ENCODE measurements at regions not wholly inside any gene's neighbourhood (a gene's known extent, or its start where the extent isn't known, plus 50 kb on each side); places are given as distances from the start of the nearest gene placed in this dataset.

DNA sequence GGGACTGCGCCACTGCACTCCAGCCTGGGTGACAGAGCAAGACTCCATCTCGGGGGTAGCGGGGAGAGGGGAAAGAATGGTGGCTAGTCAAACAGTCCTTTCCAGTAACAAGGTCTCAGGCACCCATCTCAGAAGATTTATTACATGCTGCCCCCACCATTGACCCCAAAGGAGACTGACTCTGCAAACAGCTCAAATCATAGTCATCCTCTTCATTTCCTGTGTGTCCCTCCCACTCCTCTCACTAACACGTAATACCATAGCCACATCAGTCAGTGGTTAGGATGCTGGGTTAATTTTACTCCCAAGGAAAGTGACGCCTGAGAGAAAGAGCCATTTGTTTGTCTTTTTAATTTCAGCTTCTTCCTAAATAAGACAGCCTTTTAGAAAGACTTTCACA is 56.6 kb upstream of the BET1 start:
- TF ChIP-seq POLR2AphosphoS5 (IDR thresholded peaks at IDR 0.05; ENCODE audit: low read depth) (no peak), EZH2 (IDR thresholded peaks at IDR 0.05; ENCODE audit: low read depth, unreplicated experiment) (no peak), NANOG (IDR thresholded peaks at IDR 0.05; ENCODE audit: borderline replicate concordance) (no peak)
- TF ChIP-seq, protein P1, sequence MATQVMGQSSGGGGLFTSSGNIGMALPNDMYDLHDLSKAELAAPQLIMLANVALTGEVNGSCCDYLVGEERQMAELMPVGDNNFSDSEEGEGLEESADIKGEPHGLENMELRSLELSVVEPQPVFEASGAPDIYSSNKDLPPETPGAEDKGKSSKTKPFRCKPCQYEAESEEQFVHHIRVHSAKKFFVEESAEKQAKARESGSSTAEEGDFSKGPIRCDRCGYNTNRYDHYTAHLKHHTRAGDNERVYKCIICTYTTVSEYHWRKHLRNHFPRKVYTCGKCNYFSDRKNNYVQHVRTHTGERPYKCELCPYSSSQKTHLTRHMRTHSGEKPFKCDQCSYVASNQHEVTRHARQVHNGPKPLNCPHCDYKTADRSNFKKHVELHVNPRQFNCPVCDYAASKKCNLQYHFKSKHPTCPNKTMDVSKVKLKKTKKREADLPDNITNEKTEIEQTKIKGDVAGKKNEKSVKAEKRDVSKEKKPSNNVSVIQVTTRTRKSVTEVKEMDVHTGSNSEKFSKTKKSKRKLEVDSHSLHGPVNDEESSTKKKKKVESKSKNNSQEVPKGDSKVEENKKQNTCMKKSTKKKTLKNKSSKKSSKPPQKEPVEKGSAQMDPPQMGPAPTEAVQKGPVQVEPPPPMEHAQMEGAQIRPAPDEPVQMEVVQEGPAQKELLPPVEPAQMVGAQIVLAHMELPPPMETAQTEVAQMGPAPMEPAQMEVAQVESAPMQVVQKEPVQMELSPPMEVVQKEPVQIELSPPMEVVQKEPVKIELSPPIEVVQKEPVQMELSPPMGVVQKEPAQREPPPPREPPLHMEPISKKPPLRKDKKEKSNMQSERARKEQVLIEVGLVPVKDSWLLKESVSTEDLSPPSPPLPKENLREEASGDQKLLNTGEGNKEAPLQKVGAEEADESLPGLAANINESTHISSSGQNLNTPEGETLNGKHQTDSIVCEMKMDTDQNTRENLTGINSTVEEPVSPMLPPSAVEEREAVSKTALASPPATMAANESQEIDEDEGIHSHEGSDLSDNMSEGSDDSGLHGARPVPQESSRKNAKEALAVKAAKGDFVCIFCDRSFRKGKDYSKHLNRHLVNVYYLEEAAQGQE (IDR thresholded peaks at IDR 0.05; ENCODE audit: unreplicated experiment), result no peak
- Histone ChIP-seq H3K27me3 (ENCODE audit: insufficient read depth) (no peaks in the 10 kb centered on the region), H4K20me1 (replicated peaks; ENCODE audit: insufficient read depth) (no peaks in the 10 kb centered on the region), H3K4me3 (no peak overlapping the region), H3K79me2 (replicated peaks; ENCODE audit: insufficient read depth) (no peaks in the 10 kb centered on the region), H3K4me2 (no peak overlapping the region), H3K27ac (ENCODE audit: low read depth) (no peak overlapping the region), H3F3A (replicated peaks; ENCODE audit: low read depth) (no peaks in the 10 kb centered on the region), H3K4me1 (ENCODE audit: insufficient read depth) (no peaks in the 10 kb centered on the region), H3K9me2 (ENCODE audit: insufficient read depth) (peaks cover 5% of the 10 kb centered on the region; the same call in 1 of the 2 replicates), H2AFZ (no peak overlapping the region; the same call in 1 of the 2 replicates), H3K36me3 (ENCODE audit: insufficient read depth) (no peaks in the 10 kb centered on the region)
- H3K27me3 Mint-ChIP-seq (ENCODE audit: insufficient read depth, low read depth, poor library complexity), result no peaks in the 10 kb centered on the region
- H3K4me1 Mint-ChIP-seq, result peaks cover 2% of the 10 kb centered on the region; the same call in 2 of the 3 replicates
- no peak overlapping the region for H3K27ac Mint-ChIP-seq
- no peaks in the 10 kb centered on the region; the same call in 2 of the 3 replicates for H3K9me3 Mint-ChIP-seq
- H3K4me3 Mint-ChIP-seq, result no peak overlapping the region
- no peak for DNase-seq (ENCODE audit: low spot score)
- ATAC-seq, result no peak
- no peaks in the 10 kb centered on the region for H3K36me3 Mint-ChIP-seq (ENCODE audit: low read depth)

DNA sequence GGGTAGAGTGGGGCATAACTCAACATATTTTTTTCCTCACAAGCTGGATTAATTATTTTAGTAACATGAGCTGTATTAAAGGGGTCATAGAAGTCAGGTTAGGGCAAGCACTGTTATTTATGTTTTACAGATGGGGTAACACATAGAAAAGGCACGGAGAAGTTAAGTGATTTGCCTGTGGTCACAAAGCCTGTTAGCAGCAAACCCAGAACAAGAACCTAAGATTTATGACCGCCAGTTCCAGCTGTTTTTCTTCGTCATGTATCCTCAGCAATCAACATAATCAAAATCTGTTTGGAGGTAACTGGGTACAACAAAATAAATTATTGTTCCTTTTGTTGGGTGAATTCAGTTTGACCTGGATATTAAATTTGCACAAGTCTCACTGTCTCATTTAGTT is 57.2 kb upstream of the BET1 start:
- no peaks in the 10 kb centered on the region for H3K27me3 Mint-ChIP-seq (ENCODE audit: insufficient read depth, low read depth, poor library complexity)
- H3K79me2 ChIP-seq (replicated peaks; ENCODE audit: insufficient read depth), result no peaks in the 10 kb centered on the region
- DNase-seq (ENCODE audit: low spot score) (no peak), ATAC-seq (no peak)
- no peaks in the 10 kb centered on the region for H3K27me3 ChIP-seq (ENCODE audit: insufficient read depth)
- H3K9me2 ChIP-seq (ENCODE audit: insufficient read depth), result no peaks in the 10 kb centered on the region; the same call in 1 of the 2 replicates
- TF ChIP-seq, protein P1 (IDR thresholded peaks at IDR 0.05; ENCODE audit: unreplicated experiment), result no peak
- TF ChIP-seq STAT1 (IDR thresholded peaks at IDR 0.05; ENCODE audit: unreplicated experiment) (no peak), ZNF114 (CRISPR knock-in tag; IDR thresholded peaks at IDR 0.05) (no peak), EZH2phosphoT487 (IDR thresholded peaks at IDR 0.05; ENCODE audit: unreplicated experiment) (no peak), POLR2AphosphoS5 (IDR thresholded peaks at IDR 0.05; ENCODE audit: low read depth) (no peak), ZNF331 (CRISPR knock-in tag; IDR thresholded peaks at IDR 0.05; ENCODE audit: low read depth) (no peak)
- TF ChIP-seq, protein P2, sequence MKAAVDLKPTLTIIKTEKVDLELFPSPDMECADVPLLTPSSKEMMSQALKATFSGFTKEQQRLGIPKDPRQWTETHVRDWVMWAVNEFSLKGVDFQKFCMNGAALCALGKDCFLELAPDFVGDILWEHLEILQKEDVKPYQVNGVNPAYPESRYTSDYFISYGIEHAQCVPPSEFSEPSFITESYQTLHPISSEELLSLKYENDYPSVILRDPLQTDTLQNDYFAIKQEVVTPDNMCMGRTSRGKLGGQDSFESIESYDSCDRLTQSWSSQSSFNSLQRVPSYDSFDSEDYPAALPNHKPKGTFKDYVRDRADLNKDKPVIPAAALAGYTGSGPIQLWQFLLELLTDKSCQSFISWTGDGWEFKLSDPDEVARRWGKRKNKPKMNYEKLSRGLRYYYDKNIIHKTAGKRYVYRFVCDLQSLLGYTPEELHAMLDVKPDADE (IDR thresholded peaks at IDR 0.05), result no peak
- TF ChIP-seq, protein P3, sequence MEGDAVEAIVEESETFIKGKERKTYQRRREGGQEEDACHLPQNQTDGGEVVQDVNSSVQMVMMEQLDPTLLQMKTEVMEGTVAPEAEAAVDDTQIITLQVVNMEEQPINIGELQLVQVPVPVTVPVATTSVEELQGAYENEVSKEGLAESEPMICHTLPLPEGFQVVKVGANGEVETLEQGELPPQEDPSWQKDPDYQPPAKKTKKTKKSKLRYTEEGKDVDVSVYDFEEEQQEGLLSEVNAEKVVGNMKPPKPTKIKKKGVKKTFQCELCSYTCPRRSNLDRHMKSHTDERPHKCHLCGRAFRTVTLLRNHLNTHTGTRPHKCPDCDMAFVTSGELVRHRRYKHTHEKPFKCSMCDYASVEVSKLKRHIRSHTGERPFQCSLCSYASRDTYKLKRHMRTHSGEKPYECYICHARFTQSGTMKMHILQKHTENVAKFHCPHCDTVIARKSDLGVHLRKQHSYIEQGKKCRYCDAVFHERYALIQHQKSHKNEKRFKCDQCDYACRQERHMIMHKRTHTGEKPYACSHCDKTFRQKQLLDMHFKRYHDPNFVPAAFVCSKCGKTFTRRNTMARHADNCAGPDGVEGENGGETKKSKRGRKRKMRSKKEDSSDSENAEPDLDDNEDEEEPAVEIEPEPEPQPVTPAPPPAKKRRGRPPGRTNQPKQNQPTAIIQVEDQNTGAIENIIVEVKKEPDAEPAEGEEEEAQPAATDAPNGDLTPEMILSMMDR (conservative IDR thresholded peaks at IDR 0.05; ENCODE audit: low read depth in 2 of 2), result no peak
- no peak overlapping the region for H3K4me3 Mint-ChIP-seq
- no peak overlapping the region for H3K4me2 ChIP-seq
- H3K27ac ChIP-seq (ENCODE audit: low read depth), result no peak overlapping the region
- no peaks in the 10 kb centered on the region for H3K36me3 ChIP-seq (ENCODE audit: insufficient read depth)
- H4K20me1 ChIP-seq (replicated peaks; ENCODE audit: insufficient read depth), result no peaks in the 10 kb centered on the region
- no peaks in the 10 kb centered on the region for H3K36me3 Mint-ChIP-seq (ENCODE audit: low read depth)
- H3K9me3 Mint-ChIP-seq, result no peaks in the 10 kb centered on the region
- H3K4me1 Mint-ChIP-seq, result peaks cover 2% of the 10 kb centered on the region; the same call in 2 of the 3 replicates
- H3F3A ChIP-seq (replicated peaks; ENCODE audit: low read depth), result no peaks in the 10 kb centered on the region
- H3K4me1 ChIP-seq (ENCODE audit: insufficient read depth), result no peaks in the 10 kb centered on the region
- no peak overlapping the region for H3K27ac Mint-ChIP-seq
- H2AFZ ChIP-seq, result no peak overlapping the region
- no peak overlapping the region for H3K4me3 ChIP-seq
